Stimulated activated CD8-positive, alpha-beta memory T cell treated with anti-CD3 and anti-CD28 coated beads, Interleukin-4, amount 100 ng/mL, for 48 hours (primary cell): ENCODE measurements at regions not wholly inside any gene's neighbourhood (a gene's known extent, or its start where the extent isn't known, plus 50 kb on each side); places are given as distances from the start of the nearest gene placed in this dataset.
"Not testable (repeated sequence)": the region's sequence is repeated elsewhere in the genome, so short reads cannot be mapped to it uniquely, and the experiment has no call there.

Source experiments
- DNase-seq: peaks from one replicate; pipeline ENCODE4 v3.0.0-alpha.2; 2020

DNA sequence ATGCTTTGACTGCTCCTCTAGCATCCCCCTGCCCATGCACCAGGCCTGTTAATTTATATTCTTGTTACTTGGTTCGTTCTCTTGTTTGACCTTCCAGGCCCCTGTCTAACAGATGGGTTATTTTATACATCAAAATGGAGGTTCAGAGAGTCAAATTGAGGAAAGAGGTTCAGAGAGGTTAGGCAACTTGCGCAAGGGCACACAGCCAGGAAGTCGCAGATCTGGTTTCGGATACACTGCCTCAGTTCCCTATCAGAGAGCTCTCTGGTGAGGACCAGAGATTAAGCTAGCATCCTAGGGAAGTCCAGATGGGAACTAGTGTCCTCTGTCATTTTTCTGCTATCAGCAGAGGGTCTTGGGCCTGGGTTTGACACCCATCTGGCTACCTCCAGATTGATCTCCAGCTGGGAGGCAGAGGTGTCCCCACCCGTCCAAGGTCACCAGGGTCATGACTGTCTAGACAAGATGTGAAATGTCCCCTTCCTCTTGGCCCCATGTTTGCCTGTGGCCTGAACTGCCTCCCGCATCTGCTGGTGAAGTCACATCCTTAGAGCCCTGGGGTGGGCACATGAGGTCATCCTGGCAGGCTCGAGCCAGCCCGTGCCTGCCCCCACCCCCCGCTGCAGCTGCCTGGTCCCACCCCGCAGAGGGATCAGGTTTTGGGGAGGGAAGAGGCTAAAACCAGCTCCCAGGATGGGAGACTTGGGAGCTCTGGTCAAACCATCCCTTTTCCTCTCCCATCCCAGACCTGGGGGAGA is 84.3 kb upstream of the NCOR2 start:
- DNase-seq: no peak

DNA sequence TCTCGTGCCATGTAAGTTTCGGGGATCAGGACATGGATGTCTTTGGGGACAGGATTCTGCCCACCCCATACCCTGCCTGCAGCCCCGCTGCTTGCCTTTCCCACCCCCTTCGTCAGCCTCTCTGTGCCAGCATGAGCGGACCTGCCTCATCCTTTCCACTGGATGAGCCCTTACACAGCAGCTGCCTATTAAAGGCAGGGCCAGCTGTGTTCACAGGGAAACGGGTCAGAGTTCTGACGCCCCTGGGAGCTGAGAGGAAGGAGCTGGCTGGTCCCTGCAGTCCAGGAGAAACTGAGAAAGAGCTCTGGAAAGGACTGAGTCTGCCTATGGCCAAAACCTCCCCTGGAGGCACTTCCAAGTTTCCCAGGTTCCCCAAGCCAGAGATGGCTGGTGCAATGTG is 83.5 kb upstream of the NCOR2 start:
- no peak for DNase-seq

DNA sequence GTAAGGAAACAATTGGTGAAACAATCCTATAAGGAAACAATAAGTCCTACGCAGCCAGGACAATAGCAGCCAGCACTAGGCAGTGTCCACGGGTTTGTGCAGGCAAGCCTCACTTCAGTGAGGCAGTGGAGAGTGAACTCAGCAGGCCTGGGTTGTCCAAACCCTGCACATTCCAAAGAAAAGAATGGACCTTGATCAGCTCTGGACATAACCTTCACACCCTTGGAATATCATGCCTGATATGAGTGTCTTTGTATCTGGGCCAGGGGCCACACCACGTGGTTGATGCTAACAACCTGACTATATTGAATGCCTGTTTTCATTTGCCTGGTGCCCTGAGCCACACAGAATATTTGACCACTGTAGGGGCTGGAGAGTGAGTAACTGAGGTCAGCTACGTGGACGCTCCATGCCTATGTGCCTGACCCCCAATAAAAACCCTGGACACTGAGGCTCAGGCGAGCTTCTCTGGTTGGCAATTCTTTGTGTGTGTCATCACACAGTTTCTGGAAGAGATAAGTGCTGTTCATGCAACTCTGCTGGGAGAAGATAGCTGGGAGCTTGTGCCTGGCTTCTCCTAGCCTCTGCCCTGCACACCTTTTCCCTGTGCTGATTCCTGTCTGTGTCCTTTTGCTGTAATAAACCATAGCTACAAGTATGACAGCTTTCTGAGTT is 81.4 kb upstream of the NCOR2 start:
- no peak for DNase-seq

DNA sequence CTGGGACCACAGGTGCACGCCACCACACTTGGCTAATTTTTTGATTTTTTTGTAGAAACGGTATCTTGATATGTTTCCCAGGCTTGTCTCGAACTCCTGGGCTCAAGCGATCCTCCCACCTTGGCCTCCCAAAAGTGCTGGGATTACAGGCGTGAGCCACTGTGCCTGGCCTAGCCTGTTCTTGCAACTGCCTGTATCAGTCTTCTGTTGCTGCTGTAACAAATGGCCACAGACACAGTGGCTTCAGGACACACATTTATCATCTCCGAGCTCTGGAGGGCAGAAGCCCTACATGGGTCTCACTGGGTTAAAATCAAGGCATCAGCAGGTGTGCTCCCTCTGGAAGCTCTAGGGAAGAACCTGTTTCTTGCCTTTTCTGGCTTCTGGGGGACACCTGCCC is 79.9 kb upstream of the NCOR2 start:
- no peak for DNase-seq

DNA sequence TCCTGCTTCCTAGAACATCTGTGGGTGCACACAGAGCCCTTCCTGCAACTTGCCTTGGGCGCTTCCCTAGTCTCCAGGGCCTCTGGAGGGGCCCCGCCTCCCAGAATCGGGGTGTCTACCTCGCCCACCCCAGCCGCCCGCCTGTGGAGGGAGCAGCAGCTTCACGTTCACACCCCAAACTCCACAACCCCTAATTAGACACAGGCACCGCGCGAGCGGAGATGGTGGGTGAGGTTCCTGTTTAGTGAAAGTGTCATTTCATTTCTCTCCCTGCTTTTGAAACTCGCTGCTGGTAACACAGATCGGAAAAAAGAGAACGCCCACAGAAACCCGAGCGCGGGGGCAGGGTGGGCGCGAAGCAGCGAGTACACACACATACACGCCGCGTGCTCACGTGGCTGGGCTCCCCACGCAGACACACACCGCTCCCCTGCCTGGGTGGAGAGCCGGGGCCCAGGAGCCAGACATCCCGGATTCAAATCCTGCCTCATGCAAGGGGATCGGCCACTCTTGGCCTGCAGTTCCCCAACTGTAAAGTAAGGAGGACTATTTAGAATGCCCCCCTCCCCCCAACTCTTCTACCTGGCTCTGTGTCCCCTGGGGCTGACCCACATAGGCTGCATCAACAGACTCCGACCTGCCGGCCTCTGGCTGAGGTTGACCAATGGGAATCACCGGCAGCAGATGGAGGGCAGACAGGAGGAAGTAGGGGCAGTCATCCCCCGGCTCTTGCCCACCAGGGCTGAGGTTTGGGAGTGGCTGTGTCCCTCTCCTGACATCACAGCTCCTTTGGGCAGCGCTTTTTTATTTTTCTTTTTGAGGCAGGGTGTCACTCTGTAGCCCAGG is 79.2 kb upstream of the NCOR2 start:
- peak; percentile 75 for DNase-seq

DNA sequence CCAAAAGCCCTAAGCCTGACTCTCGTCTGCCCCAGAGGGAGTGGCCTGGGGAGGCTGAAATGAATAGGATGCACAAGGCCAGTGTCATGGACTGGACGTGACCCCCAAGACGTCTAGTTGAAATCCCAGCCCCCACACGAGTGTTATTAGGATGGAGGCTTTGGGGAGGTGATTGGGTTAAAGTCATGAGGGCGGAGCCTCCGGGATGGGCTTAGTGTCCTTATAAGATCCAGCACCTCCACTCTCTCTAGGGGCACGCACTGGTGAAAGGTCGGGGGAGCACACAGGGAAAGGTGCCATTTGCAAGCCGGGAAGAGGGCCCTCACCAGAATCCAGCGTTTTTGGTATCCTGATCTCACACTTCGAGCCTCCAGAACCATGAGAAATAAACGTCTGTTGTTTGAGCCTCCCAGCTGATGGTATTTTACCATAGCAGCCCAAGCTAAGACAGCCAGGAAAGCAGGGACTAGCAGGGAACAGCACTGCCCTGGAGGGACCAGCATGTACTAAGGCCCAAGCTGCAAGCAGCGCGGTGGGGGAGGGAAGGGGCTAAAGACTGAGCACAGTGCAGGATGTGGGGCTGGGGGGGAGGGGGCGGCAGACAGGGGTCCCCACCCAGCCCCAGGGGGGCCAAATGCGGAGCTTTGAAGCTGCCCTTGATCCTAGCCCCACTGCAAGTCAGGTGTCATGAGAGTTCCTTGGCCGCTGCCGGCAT is 78.3 kb upstream of the NCOR2 start:
- no peak for DNase-seq

DNA sequence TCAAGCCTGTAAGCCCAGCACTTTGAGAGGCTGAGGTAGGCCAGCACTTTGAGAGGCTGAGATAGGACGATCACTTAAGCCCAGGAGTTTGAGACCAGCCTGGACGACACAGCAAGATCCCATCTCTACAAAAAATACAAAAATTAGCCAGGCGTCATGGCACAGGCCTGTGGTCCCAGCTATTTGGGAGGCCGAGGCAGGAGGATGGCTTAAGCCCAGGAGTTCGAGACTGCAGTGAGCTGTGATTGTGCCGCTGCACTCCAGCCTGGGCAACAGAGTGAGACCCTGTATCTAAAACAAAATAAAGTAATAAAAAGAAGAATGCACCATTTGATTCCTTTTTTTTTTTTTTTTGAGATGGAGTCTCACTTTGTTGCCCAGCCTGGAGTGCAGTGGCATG is 76.4 kb upstream of the NCOR2 start:
- DNase-seq: not testable (repeated sequence)

DNA sequence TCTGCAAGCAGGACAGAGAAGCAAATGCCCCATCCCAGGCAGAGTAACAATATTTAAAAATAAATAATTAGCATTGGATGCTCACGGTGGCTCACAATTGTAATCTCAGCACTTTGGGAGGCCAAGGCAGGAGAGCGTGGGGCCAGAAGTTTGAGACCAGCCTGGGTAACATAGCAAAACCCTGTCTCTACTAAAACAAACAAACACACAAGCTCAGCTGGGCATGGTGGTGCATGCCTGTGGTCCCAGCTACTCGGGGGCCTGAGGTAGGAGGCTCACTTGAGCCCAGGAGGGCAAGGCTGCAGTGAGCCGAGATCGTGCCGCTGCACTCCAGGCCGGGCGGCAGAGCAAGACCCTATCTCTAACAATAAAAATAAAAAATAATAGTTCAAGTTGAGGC is 74.7 kb upstream of the NCOR2 start:
- no peak for DNase-seq

DNA sequence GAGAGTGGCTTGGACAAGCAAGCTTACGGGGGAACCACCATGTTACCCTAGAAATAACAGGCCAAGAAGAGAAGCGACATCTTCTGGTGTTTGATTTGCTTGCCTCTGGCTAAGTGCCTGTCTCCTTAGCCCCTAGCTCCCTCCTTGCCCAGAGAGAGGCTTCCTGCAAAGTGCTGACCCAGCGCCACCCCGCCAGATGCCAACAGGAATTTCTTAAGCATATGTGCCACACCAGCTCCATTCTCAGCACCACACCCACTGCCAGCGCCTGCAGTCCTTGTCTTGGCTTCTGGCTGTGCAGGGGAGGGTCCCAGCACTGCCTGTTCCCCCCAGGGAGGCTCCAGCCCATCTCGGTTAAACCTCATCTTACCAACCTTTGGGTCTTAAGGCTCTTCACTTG is 74.2 kb upstream of the NCOR2 start:
- no peak for DNase-seq

DNA sequence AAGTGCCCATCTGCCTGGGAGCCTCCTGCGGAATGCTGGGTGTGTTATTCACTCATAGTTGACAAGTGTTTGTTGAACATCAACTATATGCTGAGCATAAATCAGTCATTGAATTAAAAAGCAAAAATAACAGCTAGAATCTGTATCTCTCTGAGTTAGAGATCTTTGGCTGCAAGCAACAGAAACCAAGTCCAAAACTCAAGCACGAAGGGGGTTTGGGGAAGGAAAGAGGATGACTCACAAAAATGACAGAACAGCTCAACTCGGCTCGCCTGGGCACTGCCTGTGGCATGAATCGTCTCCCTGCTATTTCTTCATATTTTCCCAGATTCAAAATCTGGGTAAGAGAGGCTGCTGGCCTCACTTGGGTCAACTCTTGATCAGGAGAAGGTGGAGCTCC is 72.6 kb upstream of the NCOR2 start:
- DNase-seq: no peak

DNA sequence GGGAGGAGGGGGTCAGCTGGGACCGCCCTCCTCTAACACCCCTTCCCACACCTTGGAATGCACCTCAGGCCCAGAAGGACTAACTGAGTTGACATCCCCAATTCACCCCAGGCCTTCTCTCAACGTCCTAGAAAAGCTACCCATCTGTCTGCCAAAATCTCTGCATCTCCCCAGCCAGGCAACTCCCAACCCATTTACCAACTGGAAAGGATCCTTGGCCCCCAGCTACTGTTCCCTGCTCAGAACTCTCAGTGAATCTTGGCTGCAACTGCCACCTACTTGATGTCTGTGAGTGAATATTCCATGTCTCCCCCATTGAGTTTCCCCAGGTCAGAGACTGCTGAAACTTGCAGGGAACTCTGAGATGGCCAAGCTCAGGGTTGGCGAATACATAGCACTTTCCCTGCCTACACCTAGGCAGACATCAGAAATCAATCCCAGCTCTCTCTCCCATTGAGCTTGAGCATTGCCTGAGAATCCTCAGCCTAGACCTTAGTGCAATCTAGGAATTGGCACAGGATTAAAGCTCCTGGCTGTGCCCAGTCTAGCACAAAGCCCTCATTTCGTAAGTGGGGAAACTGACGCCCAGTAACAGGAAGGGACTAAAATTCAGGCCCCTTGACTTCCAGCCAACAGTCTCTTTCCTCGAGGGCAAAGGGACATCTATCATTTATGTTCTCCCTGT is 71.9 kb upstream of the NCOR2 start:
- no peak for DNase-seq

DNA sequence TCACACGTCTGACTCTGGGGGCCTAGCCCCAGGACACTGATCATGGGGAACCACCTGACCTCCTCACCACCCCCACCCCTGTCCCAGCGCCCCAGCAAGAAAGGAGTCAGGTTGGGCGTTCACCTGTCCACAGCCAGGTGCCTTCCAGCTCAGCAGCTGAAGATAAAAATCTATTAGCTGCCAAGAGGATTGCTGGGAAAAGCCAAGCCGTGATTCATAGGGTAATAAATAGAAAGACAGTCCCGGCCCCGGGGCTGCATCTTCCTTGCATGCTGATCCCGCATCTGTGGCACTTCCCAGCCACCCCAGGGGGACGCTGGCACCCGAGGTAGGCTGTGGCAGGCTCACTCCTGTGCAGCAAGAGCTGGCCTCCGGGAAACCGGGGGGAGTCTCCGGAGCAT is 70.2 kb upstream of the NCOR2 start:
- no peak for DNase-seq

DNA sequence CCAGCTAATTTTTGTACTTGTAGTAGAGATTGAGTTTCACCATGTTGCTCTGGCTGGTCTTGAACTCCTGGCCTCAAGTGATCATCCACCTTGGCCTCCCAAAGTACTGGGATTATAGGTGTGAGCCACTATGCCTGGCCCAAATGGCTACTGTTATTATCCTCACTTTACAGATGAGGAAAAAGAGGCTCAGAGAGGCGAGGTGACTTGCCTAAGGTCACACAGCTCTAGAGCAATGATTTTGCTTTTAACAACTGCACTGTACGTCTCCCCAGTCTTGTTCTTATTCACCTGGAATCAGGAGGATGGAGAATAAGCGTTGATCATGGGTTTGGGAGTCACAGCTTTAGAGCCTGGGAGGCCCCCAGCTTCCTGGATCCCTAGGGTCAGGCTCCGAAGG is 69.8 kb upstream of the NCOR2 start:
- DNase-seq: no peak

DNA sequence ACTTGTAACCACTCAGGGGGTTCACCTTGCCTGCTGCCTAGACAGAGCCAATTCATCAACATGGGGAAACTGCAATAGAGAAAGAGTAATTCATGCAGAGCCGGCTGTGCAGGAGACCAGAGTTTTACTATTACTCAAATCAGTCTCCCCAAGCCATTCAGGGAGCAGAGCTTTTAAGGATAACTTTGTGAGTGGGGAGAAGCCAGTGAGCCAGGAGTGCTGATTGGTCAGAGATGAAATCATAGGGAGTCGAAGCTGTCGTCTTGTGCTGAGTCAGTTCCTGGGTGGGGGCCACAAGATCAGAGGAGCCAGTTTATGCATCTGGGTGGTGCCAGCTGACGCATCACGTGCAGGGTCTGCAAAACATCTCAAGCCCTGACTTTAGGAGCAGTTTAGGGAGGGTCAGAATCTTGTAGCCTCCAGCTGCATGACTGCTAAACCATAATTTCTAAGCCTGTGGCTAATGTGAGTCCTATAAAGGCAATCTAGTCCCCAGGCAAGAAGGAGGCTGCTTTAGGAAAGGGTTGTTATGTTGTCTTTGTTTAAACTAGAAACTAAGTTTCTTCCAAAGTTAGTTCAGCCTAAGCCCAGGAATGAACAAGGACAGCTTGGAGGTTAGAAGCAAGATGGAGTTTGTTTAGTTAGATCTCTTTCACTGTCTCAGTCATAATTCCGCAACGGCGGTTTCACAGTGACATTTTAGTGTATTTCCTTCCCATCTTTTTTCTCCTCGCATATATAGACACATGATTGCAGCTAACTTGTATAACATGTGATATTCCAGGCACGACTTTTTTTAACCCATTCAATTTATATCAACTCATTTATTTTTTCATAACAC is 68.9 kb upstream of the NCOR2 start:
- DNase-seq: peak; percentile 73

DNA sequence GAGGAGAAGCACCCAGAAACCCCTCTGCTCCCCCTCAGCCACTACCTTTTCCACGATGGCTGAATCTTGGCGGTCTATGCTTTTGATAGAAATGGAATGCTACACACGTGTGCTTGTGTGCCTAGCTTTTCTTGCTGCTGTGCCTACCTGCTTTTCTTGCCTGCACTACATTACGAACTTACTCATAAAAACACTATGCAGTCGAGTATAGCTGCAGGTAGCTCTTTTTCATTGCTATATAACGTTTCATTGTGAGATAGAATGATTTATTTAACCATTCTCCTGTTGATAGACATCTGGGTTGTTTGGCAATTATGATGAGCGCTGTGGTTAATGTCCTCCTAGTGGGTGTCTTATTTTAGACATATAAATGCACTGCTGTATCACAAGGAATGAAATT is 67.9 kb upstream of the NCOR2 start:
- DNase-seq: no peak

DNA sequence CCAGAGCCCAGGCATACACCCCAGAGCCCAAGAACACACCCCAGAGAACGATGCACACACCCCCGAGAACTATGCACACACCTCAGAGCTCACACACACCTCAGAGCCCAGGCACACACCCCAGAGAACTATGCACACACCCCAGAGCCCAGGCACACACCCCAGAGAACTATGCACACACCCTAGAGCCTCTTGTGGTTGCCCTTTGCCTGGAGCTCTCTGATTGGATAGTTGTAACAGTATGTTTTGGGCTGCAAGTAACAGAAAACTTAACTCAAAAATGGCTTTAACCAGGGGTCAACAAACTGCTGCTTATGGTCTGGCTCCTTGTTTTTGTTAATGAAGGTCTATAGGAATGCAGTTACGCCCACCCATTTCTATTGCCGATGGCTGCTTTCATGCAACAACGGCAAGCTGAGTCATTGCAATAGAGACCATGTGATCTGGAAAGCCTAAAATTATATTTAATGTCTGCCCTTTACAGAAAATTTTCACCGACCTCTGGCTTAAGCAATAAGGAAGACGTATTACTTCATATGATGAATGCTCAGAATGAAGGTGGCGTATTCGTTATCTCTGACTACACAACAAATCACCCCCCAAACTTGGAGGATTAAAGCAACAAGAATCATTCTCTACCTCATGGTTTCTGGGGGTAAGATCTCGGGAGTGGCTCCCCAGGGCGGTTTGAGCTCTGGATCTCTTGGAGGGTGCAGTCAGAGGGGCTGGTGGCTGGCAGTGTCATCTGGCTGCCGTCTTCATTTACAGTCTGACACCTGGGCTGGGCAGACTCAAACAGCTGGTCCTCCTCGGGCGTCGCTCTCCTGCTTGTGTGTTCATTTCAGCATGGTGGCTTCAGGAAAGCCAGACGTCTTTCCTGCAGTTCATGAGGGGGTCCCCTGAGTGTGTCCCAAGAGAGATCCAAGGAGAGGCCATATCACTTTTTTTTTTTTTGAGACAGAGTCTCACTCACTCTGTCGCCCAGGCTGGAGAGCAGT is 66.3 kb upstream of the NCOR2 start:
- DNase-seq: no peak

DNA sequence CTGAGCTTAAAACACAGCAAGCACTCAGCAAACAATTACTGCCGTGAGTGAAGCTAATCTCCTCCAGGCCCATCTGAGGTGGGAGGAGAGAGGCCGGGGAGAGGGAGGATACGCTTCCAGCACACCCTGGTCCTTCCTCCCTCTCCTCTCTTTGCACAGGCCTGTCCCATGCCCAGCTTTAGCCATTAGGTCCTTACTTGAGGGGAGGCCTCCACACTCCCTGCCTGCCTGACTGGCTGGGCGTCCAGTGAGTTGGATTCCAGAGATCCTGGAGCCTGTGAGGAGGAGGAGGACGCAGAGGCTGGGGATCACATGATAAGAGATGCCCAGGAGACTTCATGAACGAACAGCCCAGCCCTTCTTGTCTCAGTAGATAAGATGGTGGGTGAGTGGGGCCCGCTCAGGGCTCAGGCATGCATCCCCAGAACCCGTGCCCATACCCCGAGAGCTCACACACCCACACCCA is 65.1 kb upstream of the NCOR2 start:
- no peak for DNase-seq

DNA sequence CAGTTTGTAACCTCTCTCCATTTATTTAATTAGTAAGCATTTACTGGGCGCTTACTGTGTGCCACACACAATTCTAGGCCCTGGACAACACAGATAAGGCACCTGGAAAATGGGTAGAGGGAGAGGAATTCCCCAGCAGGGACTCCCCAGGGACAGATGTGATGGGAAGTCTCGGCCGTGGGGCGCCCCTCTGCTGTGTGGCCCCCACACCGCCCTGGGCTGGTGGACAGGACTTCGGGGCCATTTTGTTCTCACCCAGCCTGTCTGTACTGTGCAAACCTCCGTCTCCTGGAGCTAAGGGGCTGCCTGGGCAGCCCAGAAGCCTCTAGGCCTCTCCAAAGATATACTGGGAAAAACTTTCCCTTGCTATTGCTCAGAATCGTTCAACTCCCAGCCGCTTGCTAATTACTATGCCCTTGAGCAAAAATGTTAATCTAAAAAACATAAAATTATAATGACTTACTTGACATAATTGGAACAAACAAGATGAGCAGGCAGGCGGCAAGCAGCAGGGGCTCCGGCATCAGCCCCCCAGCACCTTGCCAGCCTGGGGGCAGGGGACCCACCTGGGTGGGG is 64.4 kb upstream of the NCOR2 start:
- DNase-seq: no peak

DNA sequence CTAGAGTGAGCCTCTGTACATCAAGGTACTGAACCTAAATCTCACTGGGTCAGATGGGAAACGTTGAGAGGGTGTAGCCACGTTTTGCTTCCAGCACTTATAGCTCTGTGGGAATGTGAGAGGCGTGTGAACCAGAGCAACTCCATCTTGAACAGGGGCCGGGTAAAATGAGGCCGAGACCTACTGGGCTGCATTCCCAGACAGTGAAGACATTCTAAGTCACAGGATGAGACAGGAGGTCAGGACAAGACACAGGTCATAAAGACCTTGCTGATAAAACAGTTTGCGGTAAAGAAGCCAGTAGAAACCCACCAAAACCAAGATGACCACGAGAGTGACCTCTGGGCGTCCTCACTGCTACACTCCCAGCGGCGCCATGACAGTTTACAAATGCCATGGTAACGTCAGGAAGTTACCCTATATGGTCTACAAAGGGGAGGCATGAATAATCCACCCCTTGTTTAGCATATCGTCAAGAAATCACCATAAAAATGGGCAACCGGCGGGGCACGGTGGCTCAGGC is 63.4 kb upstream of the NCOR2 start:
- no peak for DNase-seq
